MM.1S (cell line): ENCODE measurements at regions not wholly inside any gene's neighbourhood (a gene's known extent, or its start where the extent isn't known, plus 50 kb on each side); places are given as distances from the start of the nearest gene placed in this dataset.

Experiments used
- DNase-seq: peaks from one replicate; pipeline ENCODE4 v3.0.0-alpha.2; 2015
- H2AFZ ChIP-seq: fragments of 300-600 bp; sonication (generic); 2 replicates; pipeline ENCODE4 v1.6.0; 2016; ENCODE audit warnings: antibody characterized with exemption, low read length
- H3F3A ChIP-seq: fragments of 300-600 bp; sonication (generic); 2 replicates; pipeline ENCODE4 v1.6.1; 2016; ENCODE audit warnings: mild to moderate bottlenecking, antibody characterized with exemption, low read length, moderate library complexity, mixed read lengths; ENCODE audit not compliant: insufficient read depth
- H3K27ac ChIP-seq: fragments of 300-600 bp; sonication (generic); 2 replicates; pipeline ENCODE4 v1.5.1; 2016; ENCODE audit warnings: mild to moderate bottlenecking, low read length
- H3K27me3 ChIP-seq: fragments of 300-600 bp; sonication (generic); replicated peaks from 2 replicates; pipeline ENCODE4 v1.6.0; 2016; ENCODE audit warnings: low read length; ENCODE audit not compliant: insufficient read depth
- H3K36me3 ChIP-seq: fragments of 300-600 bp; sonication (generic); replicated peaks from 2 replicates; pipeline ENCODE4 v1.6.1; 2016; ENCODE audit warnings: mild to moderate bottlenecking, low read length, mixed read lengths; ENCODE audit not compliant: insufficient read depth
- H3K4me1 ChIP-seq: fragments of 300-600 bp; sonication (generic); 2 replicates; pipeline ENCODE4 v1.6.1; 2016; ENCODE audit warnings: low read length, mixed read lengths
- H3K4me2 ChIP-seq: fragments of 300-600 bp; sonication (generic); 2 replicates; pipeline ENCODE4 v1.6.0; 2016; ENCODE audit warnings: low read depth, low read length
- H3K4me3 ChIP-seq: fragments of 300-600 bp; sonication (generic); 2 replicates; pipeline ENCODE4 v1.5.1; 2016; ENCODE audit warnings: low read length, mixed read lengths
- H3K79me2 ChIP-seq: fragments of 300-600 bp; sonication (generic); 2 replicates; pipeline ENCODE4 v1.6.1; 2016; ENCODE audit warnings: mixed run types, low read length, mixed read lengths
- H3K9ac ChIP-seq: fragments of 300-600 bp; sonication (generic); 2 replicates; pipeline ENCODE4 v1.6.1; 2016; ENCODE audit warnings: low read length, mixed read lengths
- H3K9me2 ChIP-seq: fragments of 300-600 bp; sonication (generic); replicated peaks from 2 replicates; pipeline ENCODE4 v1.6.1; 2016; ENCODE audit warnings: mild to moderate bottlenecking, low read length, mixed read lengths; ENCODE audit not compliant: insufficient read depth
- H3K9me3 ChIP-seq: fragments of 300-600 bp; sonication (generic); replicated peaks from 2 replicates; pipeline ENCODE4 v1.6.1; 2016; ENCODE audit warnings: mild to moderate bottlenecking, low read length, mixed read lengths; ENCODE audit not compliant: insufficient read depth
- H4K20me1 ChIP-seq: fragments of 300-600 bp; sonication (generic); 2 replicates; pipeline ENCODE4 v1.6.1; 2016; ENCODE audit warnings: mild to moderate bottlenecking, low read length, moderate library complexity, mixed read lengths; ENCODE audit not compliant: insufficient read depth
- CTCF ChIP-seq: fragments of 300-600 bp; sonication (generic); IDR thresholded peaks from 2 replicates; pipeline ENCODE4 v1.5.1; 2016; ENCODE audit warnings: antibody characterized with exemption, low read length, mixed read lengths
- EZH2 ChIP-seq: fragments of 300-600 bp; sonication (generic); optimal IDR thresholded peaks from 2 replicates; pipeline ENCODE3; 2017; ENCODE audit warnings: low read depth, mild to moderate bottlenecking, antibody characterized with exemption, low read length, mixed read lengths
- EZH2phosphoT487 ChIP-seq: fragments of 300-600 bp; sonication (generic); IDR thresholded peaks from 2 replicates; pipeline ENCODE4 v1.6.1; 2018; ENCODE audit warnings: antibody characterized with exemption, low read length

GRCh38 chr5:85010014-85010562 lies 625.4 kb upstream of the EDIL3 start:
- Histone ChIP-seq H3K4me1 (no peaks in the 10 kb centered on the region), H3K9ac (no peak overlapping the region), H3K36me3 (no peaks in the 10 kb centered on the region), H2AFZ (no peak overlapping the region), H3K27me3 (no peaks in the 10 kb centered on the region), H3K4me3 (no peak overlapping the region), H3K27ac (no peak overlapping the region), H3K9me2 (no peaks in the 10 kb centered on the region), H3K79me2 (no peaks in the 10 kb centered on the region), H4K20me1 (no peaks in the 10 kb centered on the region), H3K4me2 (no peak overlapping the region), H3F3A (no peaks in the 10 kb centered on the region), H3K9me3 (no peaks in the 10 kb centered on the region)
- no peak for TF ChIP-seq CTCF
- TF ChIP-seq EZH2 = no peak
- no peak for TF ChIP-seq EZH2phosphoT487
- no peak for DNase-seq

- no peaks in the 10 kb centered on the region for H3F3A ChIP-seq
- TF ChIP-seq CTCF (no peak), EZH2 (no peak)
- H3K27me3 ChIP-seq = no peaks in the 10 kb centered on the region
- H3K4me2 ChIP-seq = no peak overlapping the region
- H3K4me1 ChIP-seq = no peaks in the 10 kb centered on the region
- no peak overlapping the region for H3K27ac ChIP-seq
- no peaks in the 10 kb centered on the region for H3K36me3 ChIP-seq
- no peaks in the 10 kb centered on the region for H3K79me2 ChIP-seq
- no peaks in the 10 kb centered on the region for H3K9me3 ChIP-seq
- H2AFZ ChIP-seq = no peak overlapping the region
- no peak for DNase-seq
- no peaks in the 10 kb centered on the region for H3K9me2 ChIP-seq
- no peaks in the 10 kb centered on the region for H4K20me1 ChIP-seq
- no peak overlapping the region for H3K4me3 ChIP-seq
- no peak overlapping the region for H3K9ac ChIP-seq
Measured at GRCh38 chr5:85017261-85017660, 632.6 kb upstream of the EDIL3 start.

- TF ChIP-seq EZH2phosphoT487 (no peak), CTCF (no peak), EZH2 (no peak)
- Histone ChIP-seq H3K9me2 (no peaks in the 10 kb centered on the region), H3K27me3 (no peaks in the 10 kb centered on the region), H3K27ac (no peak overlapping the region), H3K4me2 (no peak overlapping the region), H3K4me1 (no peaks in the 10 kb centered on the region), H3K9me3 (no peaks in the 10 kb centered on the region), H4K20me1 (no peaks in the 10 kb centered on the region), H3K36me3 (no peaks in the 10 kb centered on the region), H3F3A (no peaks in the 10 kb centered on the region), H3K4me3 (no peak overlapping the region), H3K9ac (no peak overlapping the region), H3K79me2 (no peaks in the 10 kb centered on the region), H2AFZ (no peak overlapping the region)
- DNase-seq = no peak
Measured at GRCh38 chr5:85030316-85031084, 645.8 kb upstream of the EDIL3 start.
